CD4-positive, CD25-positive, alpha-beta regulatory T cell (primary cell): ENCODE measurements at regions not wholly inside any gene's neighbourhood (a gene's known extent, or its start where the extent isn't known, plus 50 kb on each side); places are given as distances from the start of the nearest gene placed in this dataset.

Experiments
- ATAC-seq, 2 donors: fragments of 150-1000 bp; cut with Tn5 transposase; one replicate each; pipeline ENCODE4 v1.10.0; 2021; ENCODE audit warnings: low read depth in 2 of 2, moderate number of reproducible peaks in 2 of 2, moderate library complexity in 1 of 2
- DNase-seq, 3 donors: peaks; one replicate each; pipeline versions ENCODE4 v3.0.0 to v3.0.0-alpha.2; 2012 to 2022; ENCODE audit warnings: mixed read lengths in 1 of 3
- H3K27ac ChIP-seq: one replicate; pipeline ENCODE4 v1.7.0; 2013; ENCODE audit warnings: mild to moderate bottlenecking, low read length; ENCODE audit not compliant: insufficient read depth, poor library complexity, severe bottlenecking
- H3K27me3 ChIP-seq: one replicate; pipeline ENCODE4 v1.7.0; 2013; ENCODE audit warnings: low read length; ENCODE audit not compliant: control insufficient read depth, insufficient read depth
- H3K36me3 ChIP-seq: one replicate; pipeline ENCODE4 v1.7.0; 2013; ENCODE audit warnings: mild to moderate bottlenecking, low read length, moderate library complexity; ENCODE audit not compliant: control insufficient read depth, insufficient read depth
- H3K4me1 ChIP-seq: 2 replicates; pipeline ENCODE4 v1.7.0; 2013; ENCODE audit warnings: mild to moderate bottlenecking, low read length; ENCODE audit not compliant: insufficient read depth, control insufficient read depth, poor library complexity, severe bottlenecking
- H3K4me3 ChIP-seq: one replicate; pipeline ENCODE4 v1.7.0; 2013; ENCODE audit warnings: low read depth, mild to moderate bottlenecking, low read length, moderate library complexity
- H3K9me3 ChIP-seq, 2 experiments: 1 replicate in 1 of 2; 2 replicates in 1 of 2; pipeline ENCODE4 v1.7.0; 2013; ENCODE audit warnings: low read length in 2 of 2, mild to moderate bottlenecking in 1 of 2, moderate library complexity in 1 of 2; ENCODE audit not compliant: control insufficient read depth in 2 of 2
- H3K27ac Mint-ChIP-seq, 3 donors: one replicate each; pipeline ENCODE4 v1.8.0; 2020 to 2022; ENCODE audit warnings: mild to moderate bottlenecking in 3 of 3, mixed read lengths in 3 of 3, moderate library complexity in 2 of 3
- H3K27me3 Mint-ChIP-seq: one replicate; pipeline ENCODE4 v1.8.0; 2022; ENCODE audit warnings: mild to moderate bottlenecking, mixed read lengths
- H3K36me3 Mint-ChIP-seq: one replicate; pipeline ENCODE4 v1.8.0; 2020; ENCODE audit warnings: mixed read lengths
- H3K4me1 Mint-ChIP-seq, 4 donors: one replicate each; pipeline ENCODE4 v1.8.0; 2020 to 2022; ENCODE audit warnings: mixed read lengths in 4 of 4, mild to moderate bottlenecking in 1 of 4
- H3K4me3 Mint-ChIP-seq, 4 donors: one replicate each; pipeline ENCODE4 v1.8.0; 2020 to 2022; ENCODE audit warnings: mild to moderate bottlenecking in 4 of 4, mixed read lengths in 4 of 4, moderate library complexity in 3 of 4
- H3K9me3 Mint-ChIP-seq, 7 donors: one replicate each; pipeline ENCODE4 v1.8.0; 2020 to 2022; ENCODE audit warnings: mixed read lengths in 7 of 7, mild to moderate bottlenecking in 3 of 7, moderate library complexity in 2 of 7

DNA sequence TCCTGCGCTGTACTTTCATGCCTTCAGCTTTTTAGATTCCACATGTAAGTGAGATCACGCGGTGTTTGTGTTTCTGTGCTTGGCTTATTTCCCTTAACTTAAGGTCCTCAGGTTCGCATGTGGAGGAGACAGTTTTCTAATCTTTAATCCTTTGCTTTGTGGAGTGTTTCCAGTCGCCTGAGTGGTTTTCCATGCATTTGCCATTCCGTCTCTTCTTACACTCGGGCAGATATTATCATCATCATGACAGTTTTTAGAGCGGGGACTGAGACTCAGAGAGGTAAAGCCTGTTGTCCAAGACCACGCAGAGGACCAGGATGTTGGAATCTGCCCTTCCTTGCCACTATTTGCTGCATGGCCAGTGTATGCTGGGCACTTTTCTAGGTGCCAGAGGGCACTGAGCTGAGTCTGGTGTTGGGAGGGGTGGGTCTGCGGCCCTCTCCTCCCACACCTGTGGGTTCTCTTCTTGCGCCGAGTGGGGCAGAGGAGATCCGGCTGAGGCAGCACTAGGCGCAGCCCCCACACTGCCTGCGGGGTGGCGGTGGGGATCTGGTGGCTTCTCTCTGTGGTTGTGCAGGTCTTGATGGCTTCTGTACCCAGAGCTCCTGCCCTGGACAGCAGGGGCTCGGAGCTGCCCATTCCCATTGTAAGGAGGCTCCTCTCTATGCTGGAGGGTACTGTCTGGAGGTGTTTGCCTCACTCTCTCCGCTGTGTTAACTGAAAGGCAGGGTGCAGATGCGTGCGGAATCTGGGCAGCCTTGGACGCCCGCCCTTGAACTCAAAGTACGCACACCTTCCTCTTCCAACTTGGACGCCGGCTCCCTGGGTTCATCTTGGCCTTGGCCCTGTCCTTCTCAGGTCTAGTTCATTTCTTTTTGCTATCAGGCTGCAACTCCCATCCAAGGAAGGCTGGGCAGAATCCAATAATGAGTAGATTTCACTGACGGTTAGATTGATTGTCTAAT lies 156.0 kb upstream of the RGMA start:
- Histone ChIP-seq H3K27me3 (no peaks in the 10 kb centered on the region), H3K4me1 (no peaks in the 10 kb centered on the region), H3K27ac (no peak overlapping the region), H3K9me3 (no peaks in the 10 kb centered on the region), H3K36me3 (no peaks in the 10 kb centered on the region), H3K4me3 (no peak overlapping the region)
- Mint-ChIP-seq H3K36me3 (no peaks in the 10 kb centered on the region), H3K9me3 (no peaks in the 10 kb centered on the region), H3K27me3 (peaks cover 6% of the 10 kb centered on the region), H3K4me1 (no peaks in the 10 kb centered on the region), H3K4me3 (no peak overlapping the region), H3K27ac (peak overlapping the region in 1 of 3 donors; percentile 32)
- ATAC-seq (no peak), DNase-seq (no peak)

DNA sequence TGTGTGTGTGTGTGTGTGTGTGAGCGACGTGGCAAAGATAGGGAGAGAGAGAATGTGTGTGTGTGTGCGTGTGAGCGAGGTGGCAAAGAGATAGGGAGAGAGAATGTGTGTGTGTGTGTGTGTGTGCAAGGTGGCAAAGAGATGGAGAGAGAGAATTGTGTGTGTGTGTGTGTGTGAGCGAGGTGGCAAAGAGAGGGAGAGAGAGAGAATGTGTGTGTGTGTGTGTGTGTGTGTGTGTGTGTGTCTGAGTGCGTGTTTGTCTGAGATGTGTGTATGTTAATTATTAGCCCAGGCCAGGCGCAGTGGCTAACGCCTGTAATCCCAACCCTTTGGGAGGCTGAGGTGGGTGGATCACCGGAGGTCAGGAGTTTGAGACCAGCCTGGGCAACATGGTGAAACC lies 154.6 kb upstream of the RGMA start:
- no peaks in the 10 kb centered on the region for H3K4me1 ChIP-seq
- H3K36me3 Mint-ChIP-seq, result no peaks in the 10 kb centered on the region
- H3K4me3 ChIP-seq, result no peak overlapping the region
- H3K4me3 Mint-ChIP-seq, result no peak overlapping the region
- no peaks in the 10 kb centered on the region for H3K9me3 ChIP-seq
- DNase-seq, result no peak
- ATAC-seq, result no peak
- H3K27me3 ChIP-seq, result no peaks in the 10 kb centered on the region
- H3K27me3 Mint-ChIP-seq, result peaks cover 6% of the 10 kb centered on the region
- no peaks in the 10 kb centered on the region for H3K36me3 ChIP-seq
- H3K27ac Mint-ChIP-seq, result no peak overlapping the region
- no peaks in the 10 kb centered on the region for H3K9me3 Mint-ChIP-seq
- no peaks in the 10 kb centered on the region for H3K4me1 Mint-ChIP-seq
- H3K27ac ChIP-seq, result no peak overlapping the region

DNA sequence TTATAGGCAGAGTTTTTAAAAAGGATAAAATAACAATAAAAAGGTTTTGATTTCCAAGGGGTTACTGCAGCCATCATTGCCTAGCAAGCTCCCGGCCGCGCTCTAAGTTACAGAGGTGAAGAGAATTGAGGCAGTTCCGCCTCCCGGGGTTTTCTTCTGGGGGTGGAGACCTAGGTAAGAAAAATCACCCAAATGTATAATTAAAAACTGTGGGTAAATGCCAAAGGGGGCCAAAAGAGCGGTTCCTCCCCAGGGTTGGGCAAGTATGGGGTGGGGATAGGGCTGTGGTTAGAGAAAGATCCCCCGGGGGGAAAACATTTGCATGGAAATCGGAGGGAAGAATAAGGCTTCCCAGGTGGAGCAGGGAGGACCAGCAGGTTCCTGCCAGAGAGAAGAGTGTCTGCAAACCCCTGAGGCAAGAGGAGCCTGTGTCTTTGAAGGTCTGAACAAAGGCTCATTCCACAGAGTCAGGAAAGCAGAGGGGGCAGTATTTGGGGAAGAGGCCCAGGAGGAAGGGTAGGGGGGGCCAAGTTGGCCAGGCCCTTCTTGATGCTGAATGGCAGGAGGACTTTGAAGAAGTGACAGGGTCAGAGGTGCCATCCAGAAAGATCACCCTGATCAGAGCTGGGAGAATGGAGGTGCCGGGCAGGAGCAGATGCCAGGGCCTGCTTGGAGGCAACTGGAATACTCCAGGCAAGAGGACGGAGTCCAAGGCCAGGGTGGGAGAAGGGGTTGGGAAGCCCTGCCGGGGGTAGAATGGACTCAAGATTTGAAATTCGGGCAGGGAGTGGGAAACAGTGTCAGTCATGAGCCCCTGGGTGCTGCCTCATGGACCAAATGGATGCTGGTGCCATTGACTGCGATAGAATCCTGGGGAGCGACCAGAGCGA lies 152.9 kb upstream of the RGMA start:
- no peak overlapping the region for H3K27ac ChIP-seq
- no peaks in the 10 kb centered on the region for H3K4me1 ChIP-seq
- no peak overlapping the region for H3K4me3 ChIP-seq
- Mint-ChIP-seq H3K36me3 (no peaks in the 10 kb centered on the region), H3K4me1 (no peaks in the 10 kb centered on the region), H3K27me3 (no peaks in the 10 kb centered on the region), H3K4me3 (no peak overlapping the region), H3K27ac (no peak overlapping the region), H3K9me3 (peaks cover 0 to 6% (median 0%) of the 10 kb centered on the region in 7 donors)
- DNase-seq (no peak), ATAC-seq (no peak)
- no peaks in the 10 kb centered on the region for H3K9me3 ChIP-seq
- no peaks in the 10 kb centered on the region for H3K36me3 ChIP-seq
- no peaks in the 10 kb centered on the region for H3K27me3 ChIP-seq

DNA sequence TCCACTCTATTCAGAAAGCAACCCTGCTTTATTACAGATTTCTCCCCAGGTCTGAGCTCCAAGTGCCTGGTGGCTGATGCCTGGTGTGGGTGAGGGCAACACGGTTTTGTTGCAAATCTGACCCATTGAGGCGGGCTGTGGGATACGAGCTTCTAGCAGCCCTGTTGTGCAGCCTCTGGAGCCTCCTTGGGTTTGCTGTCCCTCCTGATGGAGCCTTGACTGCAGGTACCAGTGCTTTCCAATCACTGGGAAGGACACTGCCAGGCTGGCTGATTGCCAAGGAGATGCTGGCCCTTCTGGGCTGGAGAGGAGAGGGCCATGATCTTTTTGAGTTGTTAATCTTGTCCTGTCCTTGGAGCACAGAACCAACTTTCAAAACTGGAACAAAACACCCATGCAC lies 151.0 kb upstream of the RGMA start:
- no peak overlapping the region for H3K4me3 ChIP-seq
- no peak overlapping the region for H3K4me3 Mint-ChIP-seq
- no peaks in the 10 kb centered on the region for H3K9me3 ChIP-seq
- no peak overlapping the region for H3K27ac Mint-ChIP-seq
- DNase-seq (no peak), ATAC-seq (no peak)
- peaks cover 0 to 4% (median 0%) of the 10 kb centered on the region in 4 donors for H3K4me1 Mint-ChIP-seq
- no peaks in the 10 kb centered on the region for H3K4me1 ChIP-seq
- no peaks in the 10 kb centered on the region for H3K36me3 Mint-ChIP-seq
- H3K27me3 Mint-ChIP-seq, result peaks cover 10% of the 10 kb centered on the region
- peaks cover 0 to 6% (median 0%) of the 10 kb centered on the region in 7 donors for H3K9me3 Mint-ChIP-seq
- no peak overlapping the region for H3K27ac ChIP-seq
- no peaks in the 10 kb centered on the region for H3K27me3 ChIP-seq
- no peaks in the 10 kb centered on the region for H3K36me3 ChIP-seq

DNA sequence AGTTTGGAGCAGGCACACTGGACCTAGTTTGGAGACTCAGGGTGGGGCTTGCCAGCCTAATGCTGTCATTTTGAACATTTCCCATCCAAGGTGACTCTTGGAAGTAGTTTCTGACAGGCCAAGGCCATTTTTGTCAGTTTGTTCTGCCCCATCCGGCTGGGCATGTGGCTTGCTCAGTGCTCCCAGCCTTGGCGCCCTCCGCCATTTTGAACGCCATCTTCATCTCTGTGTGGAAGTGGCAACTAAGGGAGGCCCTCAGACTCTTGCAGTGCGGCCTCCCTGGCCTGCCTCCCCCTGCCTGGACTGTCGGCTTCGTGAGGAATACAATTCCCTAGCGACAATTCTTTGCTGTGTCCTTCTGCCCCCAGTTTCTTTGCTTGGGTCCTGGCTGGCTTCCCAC lies 150.6 kb upstream of the RGMA start:
- no peaks in the 10 kb centered on the region for H3K9me3 ChIP-seq
- Mint-ChIP-seq H3K4me3 (no peak overlapping the region), H3K4me1 (peaks cover 0 to 4% (median 0%) of the 10 kb centered on the region in 4 donors), H3K27me3 (peaks cover 13% of the 10 kb centered on the region), H3K27ac (no peak overlapping the region), H3K36me3 (no peaks in the 10 kb centered on the region), H3K9me3 (peaks cover 0 to 6% (median 0%) of the 10 kb centered on the region in 7 donors)
- H3K4me3 ChIP-seq, result no peak overlapping the region
- DNase-seq (no peak), ATAC-seq (no peak)
- H3K27ac ChIP-seq, result no peak overlapping the region
- H3K27me3 ChIP-seq, result no peaks in the 10 kb centered on the region
- no peaks in the 10 kb centered on the region for H3K4me1 ChIP-seq
- no peaks in the 10 kb centered on the region for H3K36me3 ChIP-seq

DNA sequence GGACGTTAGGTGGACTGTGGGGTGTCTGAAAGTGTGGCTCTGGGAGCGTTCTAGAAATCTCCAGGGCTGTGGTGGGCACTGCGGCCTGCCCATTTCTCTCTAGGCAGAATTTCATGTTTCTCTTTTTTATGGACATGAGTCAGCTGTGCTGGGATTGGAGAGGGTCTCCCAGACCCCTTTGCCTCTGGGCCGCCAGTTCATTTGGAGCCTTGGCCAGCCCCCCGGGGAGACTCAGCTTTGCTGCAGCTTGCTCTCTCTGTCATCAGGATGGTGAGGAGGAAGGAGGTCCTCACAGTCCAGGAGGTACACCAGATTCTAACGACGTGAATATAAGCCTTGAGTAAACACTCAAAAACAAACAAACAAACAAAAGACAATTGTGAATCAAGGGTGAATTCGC lies 149.6 kb upstream of the RGMA start:
- no peaks in the 10 kb centered on the region for H3K4me1 ChIP-seq
- H3K36me3 ChIP-seq, result no peaks in the 10 kb centered on the region
- no peak for DNase-seq
- H3K27ac Mint-ChIP-seq, result no peak overlapping the region
- H3K4me3 ChIP-seq, result no peak overlapping the region
- H3K27ac ChIP-seq, result no peak overlapping the region
- no peaks in the 10 kb centered on the region for H3K36me3 Mint-ChIP-seq
- no peaks in the 10 kb centered on the region for H3K9me3 ChIP-seq
- ATAC-seq, result no peak
- no peaks in the 10 kb centered on the region for H3K27me3 ChIP-seq
- peaks cover 0 to 4% (median 0%) of the 10 kb centered on the region in 4 donors for H3K4me1 Mint-ChIP-seq
- H3K9me3 Mint-ChIP-seq, result peaks cover 0 to 6% (median 0%) of the 10 kb centered on the region in 7 donors
- no peak overlapping the region for H3K4me3 Mint-ChIP-seq
- peaks cover 14% of the 10 kb centered on the region for H3K27me3 Mint-ChIP-seq

DNA sequence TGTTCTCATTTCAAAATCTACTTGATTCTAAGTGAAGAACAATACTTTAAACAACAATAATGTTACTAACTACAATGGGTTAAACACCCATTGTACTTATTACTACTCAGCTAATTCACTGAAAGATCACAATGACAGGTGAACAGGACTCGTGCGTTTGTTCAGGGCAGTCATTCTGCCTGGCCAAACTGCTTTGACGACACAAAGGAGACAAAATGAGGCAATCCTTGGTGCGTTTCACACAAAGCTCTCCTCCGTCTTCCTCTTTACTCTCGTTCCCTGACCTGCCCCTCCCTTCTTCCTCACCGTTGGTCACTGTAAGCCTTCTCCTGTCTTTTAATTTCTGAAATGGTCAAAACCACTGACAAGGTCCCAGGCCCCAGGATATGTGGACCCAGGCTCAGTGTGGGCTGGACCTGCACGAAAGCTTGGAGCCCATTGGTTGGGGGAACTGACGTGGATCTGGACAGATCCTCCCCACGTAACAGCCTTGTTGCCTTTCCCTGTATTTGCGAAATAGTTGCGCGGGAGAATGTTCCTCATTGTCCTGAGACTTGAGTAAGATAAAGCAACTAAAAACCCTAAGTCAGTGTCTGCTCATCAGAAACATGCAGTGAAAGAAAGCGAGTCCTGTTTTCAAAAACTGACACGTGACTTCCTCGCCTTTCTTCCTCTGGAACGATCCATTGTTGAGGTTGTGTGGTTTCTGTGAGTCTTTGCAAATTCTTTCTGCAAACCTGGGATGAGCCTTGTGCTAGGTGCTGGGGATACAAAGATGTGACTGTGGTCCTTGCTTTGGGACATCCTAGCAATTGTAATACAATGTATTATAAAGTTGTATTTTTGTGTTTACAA lies 147.1 kb upstream of the RGMA start:
- H3K27ac Mint-ChIP-seq, result no peak overlapping the region
- ATAC-seq, result no peak
- Histone ChIP-seq H3K9me3 (no peaks in the 10 kb centered on the region), H3K27ac (no peak overlapping the region), H3K4me3 (no peak overlapping the region), H3K36me3 (no peaks in the 10 kb centered on the region), H3K27me3 (no peaks in the 10 kb centered on the region), H3K4me1 (no peaks in the 10 kb centered on the region)
- H3K36me3 Mint-ChIP-seq, result no peaks in the 10 kb centered on the region
- H3K4me3 Mint-ChIP-seq, result peak overlapping the region in 1 of 4 donors; percentile 61
- peaks cover 0 to 4% (median 0%) of the 10 kb centered on the region in 4 donors for H3K4me1 Mint-ChIP-seq
- H3K9me3 Mint-ChIP-seq, result peaks cover 0 to 6% (median 0%) of the 10 kb centered on the region in 7 donors
- DNase-seq, result no peak
- peaks cover 27% of the 10 kb centered on the region for H3K27me3 Mint-ChIP-seq
